Occipital lobe (tissue), 1 donor: ENCODE measurements at regions not wholly inside any gene's neighbourhood (a gene's known extent, or its start where the extent isn't known, plus 50 kb on each side); places are given as distances from the start of the nearest gene placed in this dataset.
A peak's percentile ranks its signal among the peaks of the same experiment; 100 is the strongest.
"Not testable (repeated sequence)": the region's sequence is repeated elsewhere in the genome, so short reads cannot be mapped to it uniquely, and the experiment has no call there.

Experiments
- DNase-seq: peaks from one replicate; lab custom pipeline; 2025; lab: John Stamatoyannopoulos, UW

DNA sequence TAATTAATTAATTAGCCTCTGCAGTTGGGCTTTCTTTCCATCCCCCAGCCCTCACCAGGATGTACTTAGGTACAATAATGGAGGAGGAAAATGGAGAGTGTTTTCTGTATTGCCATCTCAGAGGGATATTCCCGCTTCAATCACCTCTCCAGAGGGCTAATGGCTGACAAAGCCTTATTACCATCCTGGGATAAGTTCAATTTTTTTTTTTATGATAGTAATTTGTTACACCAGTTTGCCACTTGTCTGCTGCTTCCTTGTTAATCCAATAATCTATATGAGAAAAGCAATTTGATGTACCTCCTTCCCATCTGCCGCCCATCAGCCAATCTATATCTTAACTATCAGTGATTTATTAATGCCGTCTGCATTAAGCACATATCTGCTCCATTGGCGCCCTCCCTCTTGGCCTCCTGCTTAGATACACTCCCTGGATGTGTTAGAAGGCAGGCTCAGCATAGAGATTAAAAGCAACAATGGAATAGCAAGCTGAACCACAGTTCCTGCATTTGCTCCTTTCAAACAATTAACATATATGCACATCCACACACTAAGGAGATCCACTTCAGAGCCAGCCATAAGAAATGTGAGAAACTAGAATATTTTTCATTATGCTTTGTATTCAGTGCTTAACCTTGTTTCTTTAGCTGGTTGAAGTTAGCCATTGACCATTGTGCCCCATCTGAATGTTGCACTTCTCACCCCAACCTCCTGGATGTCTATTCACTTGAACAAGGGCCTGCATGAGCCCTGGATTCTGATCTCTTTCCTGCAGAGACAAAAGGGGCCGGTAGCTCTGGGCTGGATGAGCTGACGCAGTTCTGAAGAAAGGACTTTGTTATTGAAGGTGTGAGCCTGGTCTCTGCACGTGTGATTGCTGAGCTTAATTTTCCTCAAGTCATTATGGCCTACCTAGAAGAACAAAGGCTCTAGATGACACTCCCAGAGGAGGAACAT lies 237.3 kb upstream of the GAP43 start:
- no peak for DNase-seq

DNA sequence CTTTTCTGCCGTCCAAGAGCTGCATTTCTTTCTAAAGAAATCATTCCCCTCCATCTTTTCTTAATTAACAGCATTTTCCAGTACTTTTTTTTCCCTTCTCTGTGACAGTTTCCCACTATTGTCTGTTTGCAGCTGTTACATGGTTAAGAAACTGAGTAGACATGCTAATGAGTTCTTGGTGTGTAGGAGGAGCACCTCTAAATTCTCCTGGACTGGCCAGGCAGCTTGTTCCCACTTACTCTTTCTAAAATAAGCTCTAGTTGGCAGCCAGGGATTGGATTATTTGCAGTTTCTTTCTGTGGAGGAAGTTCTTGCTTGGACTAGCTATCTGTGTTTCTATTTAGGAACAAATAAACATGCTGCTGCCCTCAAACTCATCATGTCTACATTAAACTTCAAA lies 235.1 kb upstream of the GAP43 start:
- peak; percentile 26 for DNase-seq

DNA sequence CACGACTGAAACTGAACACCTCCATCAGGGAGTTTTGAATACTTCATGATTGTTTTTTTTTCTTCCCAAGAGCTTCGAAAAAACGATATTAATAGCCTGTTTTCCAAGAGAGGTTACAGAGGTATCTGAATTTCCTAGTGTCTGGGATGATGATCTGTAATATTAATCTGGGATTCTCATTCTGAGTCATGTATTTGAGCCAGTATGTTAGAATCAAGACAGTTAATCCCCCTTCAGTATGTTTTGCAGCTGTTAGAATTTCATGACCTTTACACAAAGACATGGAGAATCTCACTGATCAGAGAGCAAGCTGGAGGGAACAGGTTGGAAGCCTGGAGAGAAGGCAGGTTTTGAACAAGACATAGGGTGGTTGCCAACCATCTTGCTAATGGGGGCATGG lies 234.5 kb upstream of the GAP43 start:
- no peak for DNase-seq

DNA sequence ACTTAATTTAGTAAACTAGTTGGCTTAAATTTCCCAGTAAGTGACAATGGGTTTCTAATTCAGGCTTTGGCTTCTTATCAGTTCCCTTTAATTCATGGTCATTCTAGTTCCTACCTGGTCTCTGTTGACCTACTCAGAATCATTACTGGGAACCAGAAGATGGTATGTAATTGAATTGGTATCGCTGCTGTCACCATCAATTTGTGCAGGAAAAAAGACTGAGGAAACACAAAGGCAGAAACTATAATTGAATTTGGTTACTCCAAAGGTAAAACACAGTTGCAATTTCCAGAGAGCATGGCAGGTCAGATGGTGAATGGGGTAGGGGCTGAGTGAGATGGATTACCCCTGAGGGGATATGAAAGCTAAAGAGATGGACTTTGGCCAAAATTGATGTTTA lies 226.5 kb upstream of the GAP43 start:
- no peak for DNase-seq

DNA sequence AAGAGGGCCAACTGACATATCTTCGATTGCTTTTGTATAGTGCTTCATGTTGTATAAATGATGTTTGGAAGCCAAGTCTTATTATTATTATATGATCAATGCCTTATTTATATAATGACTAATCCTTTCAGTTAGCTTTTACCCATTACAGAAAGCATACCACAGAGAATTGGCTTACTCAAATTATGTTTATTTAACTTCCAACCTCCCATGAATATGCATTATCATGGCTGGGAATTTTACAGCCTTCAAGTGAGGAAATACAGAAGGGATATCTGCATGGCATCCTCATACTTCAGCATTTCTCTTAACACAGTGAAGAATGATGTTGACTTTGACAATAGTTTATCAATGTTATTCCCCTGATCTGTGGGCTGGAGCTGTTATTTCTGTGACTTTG lies 225.9 kb upstream of the GAP43 start:
- DNase-seq: no peak

DNA sequence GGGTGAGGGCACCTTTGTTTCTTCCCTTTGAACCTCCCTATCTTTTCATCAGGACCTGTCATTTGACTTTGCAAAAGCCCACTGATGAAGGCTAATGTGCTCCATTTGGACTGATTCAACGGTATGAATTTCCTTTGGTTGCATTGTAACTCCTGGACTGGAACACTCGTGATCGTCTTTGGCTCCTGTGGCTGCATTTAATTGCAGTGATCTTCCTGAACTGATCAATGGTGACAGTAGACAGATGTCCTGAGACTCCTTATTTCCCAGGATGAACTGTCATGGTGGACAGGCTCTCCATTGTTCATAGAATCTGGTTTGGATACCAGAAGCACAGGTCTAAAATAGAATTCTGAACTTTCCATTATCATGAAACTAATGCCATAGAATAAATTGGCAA lies 224.8 kb upstream of the GAP43 start:
- no peak for DNase-seq

DNA sequence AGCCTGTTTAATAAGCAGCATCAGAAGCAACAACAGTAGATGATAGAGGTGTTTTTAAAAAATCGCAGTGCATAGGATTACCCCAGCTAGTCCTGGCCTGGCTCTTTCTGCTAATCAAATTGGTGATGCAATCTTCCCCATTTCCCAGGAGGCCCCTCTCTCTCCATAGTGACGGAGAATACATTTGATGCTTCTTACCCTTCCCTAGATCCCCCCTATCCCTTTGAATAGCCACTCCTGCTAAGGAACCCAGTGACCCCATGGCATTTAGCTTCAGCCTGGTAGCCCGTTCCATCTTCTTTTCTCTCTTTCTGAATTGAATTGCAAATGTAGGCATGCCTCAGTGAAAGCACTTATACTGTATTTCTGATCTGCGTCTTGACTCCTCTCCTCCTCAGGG lies 223.6 kb upstream of the GAP43 start:
- DNase-seq: no peak

DNA sequence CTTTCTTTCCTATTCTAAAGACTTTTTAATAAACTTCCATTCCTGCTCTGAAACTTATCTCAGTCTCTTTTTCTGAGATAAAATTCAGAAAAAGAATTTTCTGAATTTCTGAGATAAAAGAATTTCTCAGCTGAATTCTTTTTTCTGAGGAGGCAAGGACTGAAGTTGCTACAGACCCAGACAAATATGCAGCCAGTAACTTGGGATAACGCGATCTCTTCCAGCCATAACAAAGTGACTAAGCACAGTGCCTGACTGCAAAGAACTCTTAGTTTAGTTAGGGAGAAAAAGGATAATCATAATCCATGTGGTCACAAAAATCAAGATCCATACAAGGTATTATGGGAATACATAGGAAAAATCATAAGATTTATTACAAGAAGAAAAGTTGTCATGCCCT lies 222.0 kb upstream of the GAP43 start:
- DNase-seq: no peak

DNA sequence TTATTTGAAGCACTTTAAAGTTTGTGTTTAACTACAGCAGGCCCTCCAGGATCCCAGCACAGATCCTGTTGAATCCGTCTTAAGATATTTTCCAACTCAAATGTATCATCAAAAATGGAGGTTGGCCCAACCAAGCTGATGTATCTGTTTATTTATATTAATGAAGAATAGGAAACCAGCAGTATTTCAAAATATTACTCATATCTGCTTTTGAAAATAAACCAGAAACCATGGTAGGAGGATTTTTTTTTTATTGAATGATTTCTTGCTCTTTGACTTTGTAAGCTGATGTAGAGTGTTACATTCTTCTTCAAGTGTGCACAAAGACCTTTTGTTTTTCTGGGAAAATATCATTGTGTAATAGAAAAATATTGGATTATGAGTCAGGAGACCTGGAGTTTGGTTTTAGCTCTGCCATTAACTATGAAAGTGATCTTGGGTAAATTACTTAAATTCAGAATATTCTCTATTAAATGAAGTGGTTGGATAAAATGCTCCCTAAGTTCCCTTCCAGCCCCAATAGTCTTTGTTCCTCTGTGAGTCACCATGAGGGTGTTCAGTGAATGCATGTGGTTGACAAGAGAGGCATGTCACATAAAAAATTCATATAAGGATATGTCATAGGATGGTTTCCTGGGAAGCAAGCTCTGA lies 221.3 kb upstream of the GAP43 start:
- no peak for DNase-seq

DNA sequence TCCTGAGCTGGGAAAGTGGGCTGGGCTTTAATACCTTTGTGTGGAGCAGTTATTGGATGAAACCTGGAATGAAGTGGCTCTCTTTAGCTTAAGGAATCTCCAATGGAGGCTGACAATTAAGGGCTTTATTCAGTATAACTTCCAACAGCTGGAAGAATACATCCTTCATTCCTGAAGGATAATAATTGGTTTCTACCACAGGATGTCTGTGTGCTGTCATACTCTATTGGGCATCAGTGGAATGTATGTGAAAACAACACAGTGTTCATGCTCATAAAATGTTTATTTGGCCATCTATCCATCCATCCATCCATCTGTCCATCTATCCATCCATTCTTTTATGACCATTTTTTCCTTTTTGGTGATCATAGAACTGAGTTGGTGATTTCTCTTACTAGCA lies 220.7 kb upstream of the GAP43 start:
- no peak for DNase-seq

DNA sequence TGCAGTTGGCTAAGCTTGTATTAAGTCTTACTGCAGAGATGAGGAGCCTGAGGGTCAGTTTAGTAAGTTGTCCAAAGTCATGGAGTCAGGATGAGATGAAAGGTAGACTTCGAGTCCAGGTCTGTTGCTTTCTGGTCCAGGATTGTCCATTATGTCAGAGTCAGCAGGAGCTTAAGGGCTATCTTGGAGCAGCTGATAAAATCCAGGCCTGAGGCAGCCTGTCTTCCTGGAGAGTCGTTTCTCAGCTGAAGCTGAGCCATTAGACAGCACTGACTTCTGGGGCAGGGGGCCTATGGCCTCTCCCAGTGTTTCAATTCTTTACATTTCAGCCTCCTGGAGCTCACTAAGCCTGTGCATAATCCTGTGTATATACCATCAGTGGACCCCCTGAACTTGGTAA lies 219.5 kb upstream of the GAP43 start:
- no peak for DNase-seq

DNA sequence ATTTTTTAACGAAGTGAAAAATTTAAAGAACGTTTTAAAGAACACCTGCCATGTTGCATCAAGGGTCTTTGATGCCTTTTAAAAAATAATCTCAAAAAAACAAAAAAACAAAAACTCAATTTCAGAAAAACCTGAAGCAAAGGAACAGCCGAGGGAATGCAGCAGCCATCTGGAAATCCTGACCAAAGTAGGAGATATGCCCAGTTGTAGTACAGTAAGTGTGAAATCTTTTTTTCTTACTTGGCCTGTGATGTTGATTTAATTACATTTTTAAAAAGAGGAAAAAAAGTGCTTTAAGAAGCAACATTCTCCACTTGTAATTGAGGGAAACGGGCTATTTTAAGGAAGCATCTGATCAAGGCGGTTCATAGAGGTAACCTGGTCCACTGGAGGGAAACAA lies 213.7 kb upstream of the GAP43 start:
- no peak for DNase-seq

DNA sequence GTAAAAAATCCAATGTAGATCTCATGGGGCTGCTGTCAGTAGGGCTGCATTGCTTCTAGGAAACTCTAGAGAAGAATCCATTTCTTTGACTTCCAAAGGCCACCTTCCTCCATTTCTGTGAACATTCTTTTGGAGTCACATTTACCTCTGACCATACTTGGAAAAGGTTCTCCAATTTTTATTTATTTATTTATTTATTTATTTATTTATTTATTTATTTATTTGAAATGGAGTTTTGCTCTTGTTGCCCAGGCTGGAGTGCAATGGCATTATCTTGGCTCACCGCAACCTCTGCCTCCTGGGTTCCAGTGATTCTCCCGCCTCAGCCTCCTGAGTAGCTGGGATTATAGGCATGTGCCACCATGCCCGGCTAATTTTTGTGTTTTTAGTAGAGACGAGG lies 208.7 kb upstream of the GAP43 start:
- not testable (repeated sequence) for DNase-seq

DNA sequence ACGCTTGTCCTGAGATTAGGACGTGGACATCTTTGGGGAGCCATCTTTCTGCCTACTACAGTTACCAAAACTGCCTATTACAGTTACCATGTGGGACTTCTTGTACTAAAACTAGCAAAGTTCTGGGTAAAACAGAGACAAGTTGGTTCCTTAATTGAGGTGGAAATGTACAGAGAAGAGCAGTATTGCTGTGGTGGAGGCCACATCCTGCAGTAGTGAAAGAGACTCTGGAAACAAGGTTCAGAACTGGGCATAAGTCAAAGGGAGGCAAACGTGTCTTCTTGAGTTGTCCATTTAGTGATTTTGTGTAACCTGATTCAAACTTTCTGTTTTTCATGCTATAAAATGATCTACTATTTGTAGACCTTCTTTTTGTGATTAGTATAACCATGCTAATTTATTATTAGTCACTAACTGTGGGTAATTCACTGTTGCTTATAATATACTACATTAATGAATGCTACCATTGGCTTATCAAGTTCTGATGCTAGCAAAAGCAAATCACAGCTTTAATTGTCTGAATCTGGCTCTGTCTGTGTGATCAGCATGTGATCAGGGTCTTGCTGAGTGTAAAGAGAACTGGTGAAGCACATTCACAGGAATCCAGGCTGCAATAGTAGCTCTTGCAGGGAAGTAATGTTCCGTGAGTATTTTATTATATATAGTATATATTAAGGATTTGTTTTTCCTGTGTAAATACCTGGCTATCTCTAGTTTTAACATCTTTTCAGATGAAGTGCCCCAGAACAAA lies 207.9 kb upstream of the GAP43 start:
- DNase-seq: no peak

DNA sequence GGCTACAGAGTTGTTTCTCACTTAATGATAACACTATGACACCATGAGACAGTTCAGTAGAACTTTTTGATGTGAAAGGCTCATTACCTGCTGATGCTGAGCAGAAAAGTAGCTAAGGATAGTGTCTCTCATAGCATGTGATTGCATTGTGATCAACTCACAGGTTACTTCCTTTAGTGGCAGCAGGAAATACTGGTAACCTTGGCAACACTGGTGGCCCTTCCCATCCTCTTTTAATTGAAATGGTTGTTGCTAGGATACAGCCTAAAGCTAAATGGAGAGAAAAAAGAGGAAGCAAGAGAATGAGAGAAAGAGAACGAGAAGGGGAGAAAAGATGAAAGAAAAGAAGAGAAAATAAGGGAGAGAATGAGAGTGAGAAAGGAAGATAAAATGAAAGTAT lies 204.7 kb upstream of the GAP43 start:
- no peak for DNase-seq

DNA sequence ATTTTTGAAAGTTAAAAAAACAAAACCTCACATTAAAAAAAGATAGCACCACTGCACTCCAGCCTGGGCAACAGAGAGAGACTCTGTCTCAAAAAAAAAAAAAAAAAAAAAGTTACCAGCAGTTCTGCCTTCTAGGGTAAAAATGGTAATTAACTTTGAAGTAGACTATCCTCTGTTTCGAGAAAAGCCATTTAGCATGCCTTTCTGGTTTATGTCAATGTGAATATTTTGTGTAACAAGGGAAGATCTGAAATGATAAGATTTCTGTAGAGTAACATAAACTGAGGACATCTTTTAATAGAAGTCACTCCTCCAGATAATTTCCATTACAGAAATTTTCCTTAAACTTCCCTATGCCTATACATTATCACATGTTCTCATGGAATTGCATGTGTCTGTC lies 203.2 kb upstream of the GAP43 start:
- DNase-seq: no peak

DNA sequence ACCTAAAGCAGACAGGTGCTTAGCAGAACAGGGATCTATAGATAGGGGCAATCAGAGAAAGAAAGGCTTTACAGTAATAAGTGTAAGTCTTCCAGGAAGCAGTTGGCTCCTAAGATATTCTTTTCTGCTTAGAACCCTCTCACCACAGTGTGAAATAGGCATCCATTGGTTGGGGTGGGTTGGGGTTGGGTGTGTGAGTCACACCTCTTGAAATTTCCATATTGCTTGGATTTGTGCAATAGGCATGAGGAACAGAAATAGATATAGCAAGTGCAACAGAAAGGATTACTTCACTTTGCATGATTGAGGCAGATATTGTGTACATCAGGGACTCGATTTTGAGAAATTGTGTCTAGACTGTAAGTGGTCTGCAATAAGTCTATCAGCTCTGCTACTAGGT lies 200.1 kb upstream of the GAP43 start:
- no peak for DNase-seq

DNA sequence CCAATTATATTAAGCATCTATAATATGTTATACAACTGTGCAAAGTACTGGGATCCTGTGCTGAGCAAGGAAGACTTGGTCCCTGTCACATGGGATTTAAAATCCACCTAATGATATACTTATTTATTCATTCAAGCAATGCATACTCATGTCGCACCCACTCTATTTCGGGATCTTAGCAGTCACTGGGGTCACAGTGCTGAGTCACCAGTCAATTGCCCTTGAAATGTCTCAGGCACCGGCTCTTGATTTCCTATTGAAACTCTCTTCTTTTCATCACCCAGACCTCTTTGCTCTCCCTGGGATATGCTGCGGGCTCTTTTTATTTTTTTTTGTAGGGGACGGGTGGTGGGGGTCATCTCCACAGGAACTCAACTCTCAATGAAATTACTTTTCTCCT lies 194.5 kb upstream of the GAP43 start:
- no peak for DNase-seq

DNA sequence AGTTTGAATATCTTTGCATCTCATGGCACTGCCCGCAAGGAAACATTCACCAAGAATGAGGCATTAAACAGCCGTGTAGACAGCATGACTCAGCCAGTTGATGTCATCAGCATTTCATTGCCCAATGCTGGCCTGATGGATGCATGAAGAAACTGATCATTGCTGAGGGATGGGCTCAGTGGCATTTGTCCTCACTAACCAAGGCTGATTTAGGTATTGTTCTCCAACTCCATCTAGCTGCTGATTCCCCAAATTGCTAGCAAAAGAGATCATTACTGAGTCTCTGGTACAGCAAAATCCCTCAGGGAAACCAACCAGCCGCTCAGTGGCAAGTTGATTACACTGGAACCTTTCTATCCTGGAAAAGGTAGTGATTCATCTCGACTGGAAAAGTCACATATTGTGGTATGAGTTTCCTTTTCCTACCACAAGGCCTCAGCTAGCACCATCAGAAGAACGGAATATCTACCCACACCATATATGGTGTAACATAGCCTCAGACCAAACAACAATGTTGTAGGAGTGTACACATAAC lies 186.5 kb upstream of the GAP43 start:
- DNase-seq: no peak

DNA sequence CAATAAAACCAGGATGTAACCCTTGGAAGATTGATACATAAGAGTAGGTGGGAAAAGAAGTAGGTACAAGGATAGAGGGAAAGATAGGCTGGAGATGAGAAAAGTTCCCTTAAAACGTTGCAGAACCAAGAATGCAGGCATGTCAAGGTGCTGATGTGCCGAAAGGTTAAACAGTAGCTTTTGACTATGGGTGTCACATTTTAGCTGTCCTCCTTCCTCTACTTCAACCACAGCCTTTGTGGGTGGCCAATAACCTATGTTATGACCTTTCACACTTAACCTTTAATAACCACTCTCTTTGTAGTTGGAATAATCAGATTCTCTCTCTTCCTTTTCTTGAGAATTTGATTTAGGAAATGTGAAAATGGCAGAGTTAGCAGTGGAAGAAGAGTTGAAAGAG lies 184.5 kb upstream of the GAP43 start:
- no peak for DNase-seq

DNA sequence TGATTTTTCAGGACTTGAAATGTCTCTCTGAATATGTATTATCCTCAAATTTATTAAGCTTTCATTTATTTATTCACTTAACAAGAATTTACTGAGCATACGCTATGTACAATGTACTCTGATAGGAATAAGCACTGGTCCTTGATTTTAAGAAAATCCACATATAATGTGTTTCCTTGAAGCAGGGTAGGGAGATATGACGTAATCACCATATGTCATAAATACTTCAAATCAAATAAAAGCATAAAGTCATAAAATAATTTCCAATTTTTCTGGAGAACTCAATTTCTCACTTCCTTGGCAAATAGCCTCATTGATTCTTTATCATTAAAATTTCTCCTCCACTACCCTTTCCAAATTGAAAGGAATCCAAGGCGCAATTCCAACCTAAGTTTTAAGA lies 177.8 kb upstream of the GAP43 start:
- DNase-seq: no peak

DNA sequence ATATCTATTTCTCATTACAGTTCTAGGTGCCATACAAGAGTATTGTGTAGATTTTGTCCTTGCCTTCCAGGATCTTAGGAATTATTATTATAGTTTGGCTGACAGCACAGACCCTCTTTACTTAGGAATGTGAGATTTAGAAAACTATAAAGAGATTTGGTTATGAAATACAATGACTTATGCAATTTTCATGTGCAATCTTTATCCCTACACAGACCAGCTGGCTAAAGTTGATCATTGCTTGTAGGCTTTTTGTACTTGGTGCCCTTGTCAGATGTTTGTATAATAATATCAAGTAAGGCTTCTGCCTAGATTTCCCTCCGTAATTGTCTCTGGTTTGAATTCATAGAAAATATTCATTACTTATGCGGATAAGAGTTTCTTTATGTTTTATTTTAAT lies 174.5 kb upstream of the GAP43 start:
- no peak for DNase-seq
